Activated CD4-positive, alpha-beta T cell treated with anti-CD3 and anti-CD28 coated beads, Interleukin-2, Interleukin-4, amounts not matched to agents 100 ng/mL and 50 ng/mL, durations not matched to agents 16 hours and 8 hours (primary cell): ENCODE measurements at regions not wholly inside any gene's neighbourhood (a gene's known extent, or its start where the extent isn't known, plus 50 kb on each side); places are given as distances from the start of the nearest gene placed in this dataset.

ENCODE experiments used
- DNase-seq: peaks from one replicate; pipeline ENCODE4 v3.0.0-alpha.2; 2020; ENCODE audit warnings: low spot score

DNA sequence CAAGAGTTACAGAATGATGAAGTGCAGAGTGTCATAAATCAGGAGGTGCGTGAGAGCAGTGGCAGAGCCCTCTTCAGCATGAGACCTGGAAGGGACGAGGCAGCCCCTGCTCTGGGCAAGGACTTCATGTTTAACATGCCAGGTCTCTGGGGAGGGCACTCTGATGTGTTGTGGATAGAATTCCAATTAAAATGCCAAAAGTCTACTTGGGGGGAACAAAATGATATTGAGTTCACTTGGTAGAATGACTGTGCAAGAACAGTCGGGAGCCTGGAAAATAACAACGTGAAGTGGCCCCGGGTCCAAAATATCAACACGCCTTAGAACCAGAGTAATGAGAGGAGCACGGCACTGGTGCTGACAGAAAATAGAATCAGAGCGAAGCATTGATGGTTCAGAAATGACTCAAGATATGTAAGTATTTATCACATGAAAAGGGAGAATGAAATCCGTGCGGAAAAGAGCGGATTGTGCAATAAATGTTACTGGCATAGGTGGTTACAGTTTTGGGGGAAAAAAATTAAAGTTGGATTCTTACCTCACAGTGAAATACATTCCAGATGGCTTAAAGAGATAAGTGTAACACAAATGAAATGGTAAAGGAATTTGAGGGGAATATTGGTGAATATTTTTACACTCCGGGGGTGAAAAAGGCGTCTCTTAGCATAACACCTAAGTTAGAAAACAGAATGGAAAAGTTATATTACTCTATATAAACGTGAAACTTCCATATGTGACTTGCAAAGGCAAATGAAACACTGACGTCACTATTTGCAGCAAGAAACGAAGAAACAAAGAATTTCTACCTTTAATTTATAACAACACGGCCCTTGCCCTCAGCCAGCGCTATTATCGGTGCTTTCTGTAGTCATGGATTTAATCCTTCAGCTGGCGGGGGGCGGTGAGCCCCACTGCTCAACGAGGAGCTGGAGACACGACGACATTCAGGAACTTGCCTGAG, 159.4 kb upstream of the TWIST2 start:
- DNase-seq = no peak

DNA sequence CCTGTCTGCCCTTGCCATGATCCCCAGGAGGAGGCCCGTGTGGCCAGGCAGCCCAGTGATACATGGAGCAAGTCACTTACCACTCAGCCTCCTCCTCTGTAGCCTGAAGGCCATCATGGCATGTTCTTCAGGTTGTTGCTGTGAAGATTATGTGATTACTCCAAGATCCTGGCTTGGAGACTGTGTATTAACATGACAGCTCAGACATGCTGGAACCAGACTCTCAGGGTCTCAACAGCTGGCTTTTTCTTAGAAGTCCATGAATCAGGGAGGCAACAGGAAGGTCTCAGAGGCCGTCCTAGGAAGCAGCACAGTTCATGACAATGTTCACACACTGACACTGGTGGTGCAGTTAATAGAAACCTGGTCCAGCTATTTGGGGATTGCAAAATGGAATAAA, 158.6 kb upstream of the TWIST2 start:
- DNase-seq = no peak

DNA sequence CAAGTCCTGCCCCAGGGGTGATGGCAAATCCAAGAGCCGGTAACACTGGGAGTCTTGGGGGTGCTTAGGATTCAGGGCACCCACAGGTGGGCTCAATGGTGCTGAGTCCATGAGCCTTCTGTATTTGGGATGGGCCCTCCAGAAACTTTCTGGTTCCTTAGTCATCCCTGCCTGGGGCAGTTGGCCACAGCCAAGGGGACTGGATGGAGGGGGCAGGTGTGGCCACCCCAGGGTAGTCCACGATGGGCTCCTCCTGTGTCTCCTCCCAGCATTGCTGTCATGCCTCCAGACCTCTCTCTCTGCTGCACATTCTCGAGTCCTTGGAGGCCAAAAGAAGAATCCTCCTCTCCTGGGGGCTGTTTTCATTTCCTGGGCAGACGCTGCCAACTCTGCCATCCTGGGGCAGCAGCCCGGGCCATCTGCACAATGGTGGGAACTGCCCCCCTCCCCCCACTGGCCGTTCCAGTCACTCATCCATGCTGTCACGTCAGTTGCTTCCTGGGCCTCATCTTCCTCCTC, 158.0 kb upstream of the TWIST2 start:
- DNase-seq = no peak

DNA sequence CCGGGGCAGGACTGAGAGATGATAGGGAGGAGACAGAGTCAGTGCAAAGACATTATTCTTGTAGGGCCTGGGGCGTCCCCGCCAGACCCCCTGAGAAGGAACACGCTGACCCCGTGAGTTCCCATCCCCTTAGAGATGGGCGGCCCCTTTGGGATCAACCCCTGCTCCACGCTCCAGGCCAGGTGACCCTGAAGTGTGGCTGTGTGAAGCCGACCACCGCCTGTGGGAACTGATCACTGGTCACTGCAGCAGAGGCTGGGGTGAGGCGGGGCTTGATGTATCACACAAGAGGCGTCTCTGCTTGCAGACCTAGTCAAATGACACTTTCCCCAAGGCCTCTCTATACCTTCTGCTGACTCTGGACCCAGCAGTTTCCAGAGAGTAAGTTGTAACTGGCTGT, 157.4 kb upstream of the TWIST2 start:
- no peak for DNase-seq

DNA sequence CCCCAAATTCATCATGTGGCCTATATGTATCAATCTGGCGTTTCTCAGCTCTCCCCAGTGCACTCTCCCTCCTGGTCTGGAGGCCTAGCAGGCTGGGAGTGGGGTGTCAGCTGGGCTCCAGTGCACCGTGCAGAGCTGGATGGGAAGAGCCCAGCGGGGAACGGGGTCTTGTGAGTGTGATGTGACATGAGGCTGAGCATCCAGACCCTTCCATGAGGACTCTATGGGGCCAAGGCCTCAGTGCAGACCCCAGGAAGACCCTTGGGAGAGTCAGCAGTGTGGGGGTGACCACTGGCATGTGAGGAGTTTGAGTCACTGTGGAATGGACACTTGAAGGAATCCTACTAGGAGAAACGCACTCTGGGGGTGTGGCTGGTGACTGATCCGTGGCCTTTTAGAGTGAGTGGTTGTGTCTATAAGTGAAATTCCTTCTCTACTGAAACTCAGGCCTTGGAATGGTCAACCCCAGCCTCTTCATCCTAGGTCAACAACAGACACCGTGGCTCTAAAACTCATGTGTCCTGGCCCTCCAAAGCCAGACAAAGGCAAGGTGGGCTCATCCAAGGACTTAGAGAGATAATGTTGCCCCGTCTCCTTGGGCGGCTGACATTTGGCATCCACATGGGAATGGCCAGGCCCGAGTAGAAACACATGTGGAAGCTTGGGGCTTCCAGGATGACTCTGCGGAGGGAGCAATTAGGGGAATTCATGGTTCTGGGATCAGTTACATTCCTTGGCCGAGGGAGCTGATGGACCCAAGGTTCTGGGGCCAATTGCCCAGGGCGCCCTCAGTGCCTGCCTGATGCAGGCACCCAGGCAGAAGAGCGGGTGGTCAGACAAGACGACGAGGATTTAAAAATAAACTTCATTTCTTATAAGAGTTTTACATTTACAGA, 156.0 kb upstream of the TWIST2 start:
- DNase-seq = no peak

DNA sequence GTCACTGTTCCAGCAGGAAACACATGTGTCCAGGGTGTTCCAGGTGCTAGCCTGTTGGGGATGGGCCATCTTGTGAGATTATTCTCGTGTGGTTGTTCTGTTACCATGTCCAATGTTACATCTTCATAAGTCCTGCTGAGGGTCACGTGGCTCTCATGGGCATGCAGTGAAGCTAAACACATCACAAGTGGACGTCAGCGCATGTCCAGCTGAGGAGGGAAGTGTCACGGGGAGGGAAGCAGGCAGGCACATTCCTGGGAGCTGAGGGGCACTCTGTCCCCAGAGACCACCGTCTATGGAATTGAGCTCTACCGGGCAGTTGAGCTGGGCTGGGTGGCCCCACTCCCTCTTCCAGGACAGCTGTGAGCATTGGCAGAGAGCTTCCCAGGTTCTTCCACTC, 155.3 kb upstream of the TWIST2 start:
- no peak for DNase-seq

DNA sequence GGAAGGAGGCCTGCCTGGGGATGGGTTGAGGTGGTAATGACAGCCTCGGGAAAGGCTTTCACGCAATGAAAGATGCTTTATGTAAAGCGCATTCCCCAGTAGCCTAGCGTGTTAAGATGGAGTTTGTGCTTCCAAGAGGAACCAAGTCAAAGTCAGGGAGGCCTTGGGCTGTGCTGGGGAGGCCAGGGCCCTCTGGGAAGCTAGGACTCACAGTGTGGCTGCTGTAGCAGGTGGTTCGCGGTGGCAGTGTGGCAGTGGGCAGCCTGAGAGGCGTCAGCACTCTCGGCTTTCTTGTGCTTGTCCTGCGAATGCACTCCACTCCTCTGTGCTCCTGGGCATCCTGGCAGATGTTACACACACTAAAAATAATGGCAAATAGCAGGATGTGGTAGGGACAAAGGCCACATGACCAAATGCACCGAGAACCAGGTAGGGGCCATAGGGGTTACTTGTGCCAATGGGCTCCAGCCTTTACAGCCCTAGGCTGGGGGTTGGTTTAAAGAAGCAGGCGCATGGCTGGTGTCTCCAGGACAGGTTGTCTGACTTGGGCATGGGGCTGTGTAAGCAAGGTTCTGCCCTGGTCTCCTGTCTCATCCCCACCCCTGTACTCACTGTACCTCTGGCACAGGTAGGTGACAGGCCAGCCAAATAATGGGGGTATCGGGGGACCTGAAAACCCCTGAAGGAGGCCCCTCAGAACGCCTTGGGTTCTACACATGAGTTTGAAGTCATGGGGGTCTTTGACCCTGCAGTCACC, 154.4 kb upstream of the TWIST2 start:
- no peak for DNase-seq

DNA sequence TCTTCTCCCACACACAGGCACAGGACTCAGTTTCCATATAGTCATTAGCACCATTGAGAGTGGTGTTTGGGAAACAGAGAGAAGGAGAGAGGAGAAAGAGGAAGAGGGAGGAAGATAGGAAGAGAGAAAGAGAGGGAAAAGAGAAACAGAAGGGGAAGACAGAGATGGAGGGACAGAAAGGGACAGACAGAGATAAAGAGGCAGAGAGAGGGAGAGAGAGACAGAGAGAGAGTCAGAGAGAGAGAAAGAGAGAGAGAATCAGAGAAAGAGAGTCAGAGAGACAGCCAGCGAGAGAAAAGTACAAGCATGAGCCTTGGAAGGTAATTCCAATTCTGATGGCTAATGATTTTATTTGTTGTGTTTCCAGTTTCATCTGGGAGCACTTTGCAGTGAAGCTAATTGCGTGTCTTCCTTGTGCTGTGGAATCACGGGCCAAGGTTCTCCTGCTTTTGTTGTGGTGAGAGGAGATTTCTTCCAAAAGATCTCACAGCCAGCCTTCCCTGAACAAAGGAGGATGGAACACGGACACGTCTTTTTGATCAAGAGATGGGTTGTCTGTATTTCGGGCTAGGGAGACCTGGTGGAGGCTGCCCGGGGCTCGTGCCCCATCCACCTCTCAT, 153.6 kb upstream of the TWIST2 start:
- DNase-seq = no peak

DNA sequence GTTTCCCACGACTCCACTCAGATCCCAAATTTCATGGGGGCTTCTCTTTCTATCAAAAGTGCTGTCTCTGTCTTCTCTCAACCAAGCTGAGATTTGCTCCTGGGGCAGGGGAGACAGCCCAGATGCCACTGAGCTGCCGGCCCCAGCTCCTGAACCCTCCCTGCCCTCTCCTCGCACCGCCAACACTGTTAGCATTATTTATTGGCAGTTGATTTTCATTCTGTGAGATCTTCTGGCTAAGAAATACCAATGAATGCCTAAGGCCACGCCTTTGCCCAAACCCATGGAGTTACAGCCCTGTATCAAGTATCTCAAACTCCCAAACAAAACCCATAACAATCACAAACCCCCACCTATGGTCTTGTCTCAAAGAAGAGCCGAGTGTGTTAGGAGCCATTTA, 153.0 kb upstream of the TWIST2 start:
- no peak for DNase-seq

DNA sequence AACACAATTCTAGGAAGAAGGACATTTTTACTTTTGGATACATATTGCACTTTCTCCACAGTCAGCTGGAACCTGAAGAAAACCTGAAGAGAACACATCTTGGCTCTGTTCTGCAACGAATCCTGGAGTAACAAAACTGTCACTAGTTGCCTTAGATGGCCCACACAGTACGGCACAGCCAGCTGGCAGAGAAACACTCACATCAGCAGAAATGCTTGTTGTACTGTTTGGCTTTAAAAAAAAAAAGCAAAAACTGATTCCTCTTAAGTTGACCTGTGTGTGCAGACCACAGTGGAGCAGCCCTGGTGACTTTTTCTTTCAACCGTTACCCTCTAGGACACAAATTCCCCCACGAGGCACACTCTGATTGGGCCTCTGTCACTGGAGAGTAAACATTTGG, 152.3 kb upstream of the TWIST2 start:
- DNase-seq = no peak

DNA sequence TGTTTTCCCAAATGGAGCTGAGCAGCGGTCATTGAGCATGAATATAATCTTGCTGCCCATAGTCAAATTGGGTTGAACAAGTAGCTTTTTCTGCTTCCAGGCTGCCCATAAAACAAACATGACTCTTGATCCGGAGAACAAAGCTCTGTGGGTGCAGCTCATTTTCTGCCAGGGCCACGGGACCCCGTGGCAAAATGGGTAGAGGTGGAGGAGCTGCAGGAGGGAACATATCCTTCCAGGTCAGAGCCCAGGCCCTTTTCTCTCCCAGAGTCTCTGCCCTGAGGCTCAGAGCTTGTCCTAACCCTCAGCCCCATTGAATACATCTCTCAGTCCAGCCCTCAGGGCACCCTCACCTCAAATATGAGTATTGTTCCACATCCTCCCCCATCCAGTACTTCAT, 151.6 kb upstream of the TWIST2 start:
- DNase-seq = no peak

DNA sequence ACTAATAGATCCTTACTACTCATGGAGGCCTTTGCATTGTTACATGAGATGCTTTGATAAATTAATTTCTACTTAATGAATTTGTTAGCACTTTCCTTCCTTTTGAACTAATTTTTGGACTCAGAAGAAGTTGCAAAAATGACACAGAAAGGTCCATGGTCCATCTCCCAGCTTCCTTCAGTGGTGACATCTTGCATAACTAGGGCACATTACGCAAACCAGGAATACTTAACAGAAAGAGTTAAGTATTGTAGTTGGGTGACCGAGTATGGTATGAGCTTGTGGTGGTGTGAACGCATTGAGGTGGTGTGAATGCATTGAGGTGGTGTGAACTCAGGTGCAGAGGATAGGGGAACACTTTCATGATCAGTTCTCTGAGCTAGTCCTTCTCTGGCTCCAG, 151.1 kb upstream of the TWIST2 start:
- DNase-seq = no peak

DNA sequence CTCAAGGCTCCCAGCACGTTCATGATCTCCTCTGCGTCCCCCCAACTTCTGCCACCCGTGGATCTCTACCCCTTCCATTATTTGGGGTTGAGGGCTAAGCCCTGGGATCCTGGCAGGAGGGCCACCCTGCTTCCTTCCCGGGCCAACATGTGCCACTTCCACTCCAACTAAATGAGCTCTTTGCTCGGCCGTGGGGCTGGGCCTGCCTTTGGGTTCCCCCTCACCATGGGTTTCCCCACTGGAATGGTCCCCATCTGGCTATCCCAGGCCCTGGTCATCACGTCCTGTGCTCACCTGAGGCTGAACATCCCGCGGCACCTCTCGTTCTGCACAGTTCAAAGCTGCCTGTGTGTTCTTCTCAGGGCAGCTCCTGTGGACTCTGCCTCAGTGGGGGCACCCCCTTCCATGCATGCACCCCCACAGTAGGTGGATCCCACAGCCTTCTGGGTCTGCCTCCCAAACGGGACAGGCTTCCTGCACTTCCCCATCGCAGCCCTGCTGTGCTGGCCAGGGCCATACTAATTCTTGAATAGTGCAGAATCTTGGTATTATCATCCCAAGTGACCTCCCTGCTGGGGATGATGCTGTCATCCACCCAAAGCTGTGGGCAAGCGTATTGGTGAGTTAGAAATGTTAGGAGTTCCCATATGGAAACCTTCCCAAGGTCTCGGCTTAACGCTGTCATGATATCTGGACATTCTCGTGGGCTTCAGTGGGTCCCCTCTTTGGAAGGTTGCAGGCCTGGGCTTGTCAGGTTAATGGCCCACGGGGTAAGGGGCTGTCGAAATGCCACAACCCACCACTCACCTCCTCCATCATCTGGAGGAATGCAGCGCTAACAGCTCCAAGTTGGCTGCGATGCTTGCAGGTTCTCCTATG, 150.5 kb upstream of the TWIST2 start:
- no peak for DNase-seq

DNA sequence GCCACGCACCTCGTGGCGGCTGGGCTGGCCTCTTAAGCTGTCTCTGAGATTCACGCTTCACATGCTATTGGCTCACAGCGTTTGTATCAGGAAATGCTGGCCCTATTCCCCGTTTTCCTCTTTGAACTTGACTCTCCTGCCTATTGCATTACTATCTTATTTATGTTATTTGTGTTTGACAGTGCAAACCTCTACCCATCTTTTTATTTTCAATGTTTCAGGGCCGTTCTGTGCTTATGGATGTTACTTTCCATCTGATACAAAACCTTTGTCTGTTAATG, 149.9 kb upstream of the TWIST2 start:
- DNase-seq = no peak

DNA sequence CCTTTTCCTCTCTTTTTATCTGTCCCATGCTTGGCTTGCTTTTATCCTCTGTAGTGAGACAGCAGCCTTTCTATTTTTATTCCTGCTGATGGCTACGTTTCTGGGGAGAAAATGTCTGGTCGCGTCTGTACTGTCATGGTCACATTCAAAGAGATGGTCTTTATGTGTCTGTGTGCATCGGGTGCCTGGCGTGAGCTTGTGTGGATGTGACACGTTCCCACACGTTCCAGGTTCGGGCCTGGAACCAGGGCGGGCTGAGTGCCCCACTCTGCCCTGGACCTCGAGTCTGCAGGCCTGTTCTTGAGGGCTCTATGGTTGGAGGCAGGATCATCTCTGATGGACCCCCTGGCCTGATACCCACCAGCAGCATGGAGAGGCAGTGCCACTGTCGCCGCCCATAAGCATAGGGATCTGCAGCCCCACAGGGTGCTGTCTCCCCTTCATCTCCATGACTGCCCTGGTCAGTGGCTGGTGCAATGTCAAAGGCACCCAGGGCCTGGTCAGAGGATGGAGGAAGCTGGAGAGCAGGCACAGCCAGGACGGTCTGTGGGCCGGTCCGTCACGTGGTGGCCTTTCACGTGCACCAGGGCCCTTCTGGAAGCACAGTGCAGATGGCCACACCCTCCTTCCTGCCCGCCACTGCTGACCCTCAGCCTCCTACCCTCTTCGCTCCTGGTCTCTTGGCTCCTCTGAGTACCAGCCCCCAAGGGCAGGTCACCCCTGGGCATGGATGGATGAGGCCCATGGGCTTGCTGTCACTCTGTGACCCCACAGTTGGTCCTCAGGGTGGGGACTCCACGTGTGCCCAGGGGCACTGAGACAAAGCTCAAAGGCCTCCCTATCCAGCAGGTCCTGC, 149.2 kb upstream of the TWIST2 start:
- DNase-seq = no peak

DNA sequence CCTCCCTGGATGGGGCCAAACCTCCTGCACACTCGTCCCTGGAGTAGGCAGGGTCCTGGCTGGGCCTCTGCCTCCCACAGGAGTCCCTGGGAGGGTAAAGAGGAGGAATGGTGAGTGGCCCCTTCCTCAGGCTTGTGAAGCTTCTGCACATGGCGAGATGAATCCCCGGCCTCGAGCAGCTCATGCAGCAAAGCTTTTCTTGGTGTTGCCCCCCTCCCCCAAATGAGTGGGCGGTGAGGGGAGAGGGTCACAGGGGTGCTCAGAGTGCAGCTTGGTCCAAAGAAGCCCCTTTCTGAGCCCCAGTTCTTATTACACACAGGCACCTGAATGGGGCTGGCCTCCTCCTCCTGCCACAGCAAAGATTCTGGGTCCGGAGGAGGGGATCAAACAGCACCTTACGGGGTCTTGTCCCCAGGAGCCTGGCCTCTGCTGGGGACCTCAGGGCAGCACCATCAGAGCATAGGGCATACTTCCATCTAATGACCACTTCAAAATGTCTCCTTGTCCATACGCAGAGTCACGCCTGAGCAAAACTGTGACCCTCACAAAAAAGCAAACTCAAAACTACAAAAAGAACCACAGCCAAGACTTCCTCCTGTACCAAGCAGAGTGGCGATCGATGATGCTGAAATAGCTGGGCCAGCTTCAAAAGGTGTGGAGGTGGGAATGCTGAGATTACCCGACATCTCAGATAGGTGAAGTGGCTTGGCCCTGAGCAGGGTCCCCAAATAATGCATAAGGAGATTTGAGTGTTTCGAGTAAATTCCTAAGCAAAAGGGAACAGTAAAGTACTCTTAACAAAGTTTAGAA, 148.4 kb upstream of the TWIST2 start:
- DNase-seq = no peak

DNA sequence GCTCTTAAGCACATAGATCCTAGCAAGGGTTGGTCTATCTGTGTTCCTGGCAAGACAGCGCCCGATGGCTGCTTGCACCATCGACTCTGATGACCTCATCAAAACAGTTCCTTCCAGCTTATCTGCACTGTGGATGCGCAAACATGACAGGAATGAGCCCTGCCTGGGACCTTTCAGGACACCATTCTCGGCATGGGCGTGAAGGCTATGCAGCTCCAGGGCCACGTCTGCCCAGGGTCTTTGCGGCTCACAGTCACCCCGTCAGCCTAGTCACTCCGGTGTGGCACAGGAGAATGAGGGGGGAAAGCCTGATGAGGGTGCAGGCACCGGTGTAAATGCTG, 147.8 kb upstream of the TWIST2 start:
- DNase-seq = no peak

DNA sequence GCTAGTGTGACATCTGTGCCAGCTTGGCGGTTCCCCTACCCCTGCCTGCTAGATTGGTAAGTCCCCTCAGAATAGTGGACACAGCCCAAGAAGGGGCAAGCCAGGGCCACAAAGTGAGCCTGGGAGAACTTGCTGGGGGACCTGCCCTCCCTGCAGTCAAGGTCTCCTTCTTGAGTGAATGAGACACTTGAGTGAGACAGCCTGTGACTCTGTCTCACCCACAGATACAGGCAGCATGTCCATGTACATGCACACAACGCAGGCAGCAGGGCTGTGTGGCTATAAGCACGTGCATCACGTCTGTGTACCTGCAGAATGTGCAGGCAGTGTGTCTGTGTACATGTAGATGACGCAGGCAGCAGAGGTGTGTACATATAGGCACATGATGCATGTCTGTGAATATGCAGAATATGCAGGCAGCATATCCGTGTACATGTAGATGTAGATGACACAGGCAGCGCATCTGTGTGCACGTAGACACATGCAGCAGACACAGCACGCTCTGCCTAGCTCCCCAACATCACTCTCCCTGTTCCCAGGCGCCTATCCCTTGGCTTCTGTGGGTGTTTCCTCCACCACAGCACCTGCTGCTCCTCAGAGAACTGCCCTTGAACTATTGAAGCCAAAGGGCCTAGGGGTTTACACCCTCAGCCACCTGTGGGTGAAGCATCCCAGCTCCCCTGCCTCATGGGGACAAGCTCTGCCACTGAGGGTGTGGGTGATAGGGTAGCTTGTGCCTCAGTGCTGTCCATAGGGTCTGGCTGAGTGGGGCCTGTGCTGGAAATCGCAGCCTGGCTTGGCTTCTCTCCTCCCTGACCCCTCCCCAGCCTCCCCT, 147.2 kb upstream of the TWIST2 start:
- no peak for DNase-seq
